ENCODE measurements at regions not wholly inside any gene's neighbourhood (a gene's known extent, or its start where the extent isn't known, plus 50 kb on each side); places are given as distances from the start of the nearest gene placed in this dataset.

- Histone ChIP-seq H3K4me1 (ENCODE audit: control insufficient read depth in 1 of 2, low read depth in 2 of 2) (no peaks in the 10 kb centered on the region), H3K4me3 (no peak overlapping the region), H3K9me3 (peaks cover 3% of the 10 kb centered on the region), H3K27me3 (replicated peaks; ENCODE audit: insufficient read depth) (no peaks in the 10 kb centered on the region), H3K36me3 (no peaks in the 10 kb centered on the region), H3K27ac (no peak overlapping the region)
- ATAC-seq (ENCODE audit: insufficient number of reproducible peaks, low FRiP score, low read depth): no peak
- TF ChIP-seq, protein P1, sequence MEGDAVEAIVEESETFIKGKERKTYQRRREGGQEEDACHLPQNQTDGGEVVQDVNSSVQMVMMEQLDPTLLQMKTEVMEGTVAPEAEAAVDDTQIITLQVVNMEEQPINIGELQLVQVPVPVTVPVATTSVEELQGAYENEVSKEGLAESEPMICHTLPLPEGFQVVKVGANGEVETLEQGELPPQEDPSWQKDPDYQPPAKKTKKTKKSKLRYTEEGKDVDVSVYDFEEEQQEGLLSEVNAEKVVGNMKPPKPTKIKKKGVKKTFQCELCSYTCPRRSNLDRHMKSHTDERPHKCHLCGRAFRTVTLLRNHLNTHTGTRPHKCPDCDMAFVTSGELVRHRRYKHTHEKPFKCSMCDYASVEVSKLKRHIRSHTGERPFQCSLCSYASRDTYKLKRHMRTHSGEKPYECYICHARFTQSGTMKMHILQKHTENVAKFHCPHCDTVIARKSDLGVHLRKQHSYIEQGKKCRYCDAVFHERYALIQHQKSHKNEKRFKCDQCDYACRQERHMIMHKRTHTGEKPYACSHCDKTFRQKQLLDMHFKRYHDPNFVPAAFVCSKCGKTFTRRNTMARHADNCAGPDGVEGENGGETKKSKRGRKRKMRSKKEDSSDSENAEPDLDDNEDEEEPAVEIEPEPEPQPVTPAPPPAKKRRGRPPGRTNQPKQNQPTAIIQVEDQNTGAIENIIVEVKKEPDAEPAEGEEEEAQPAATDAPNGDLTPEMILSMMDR (IDR thresholded peaks at IDR 0.05): no peak
- no peak for DNase-seq (ENCODE audit: low spot score)
These were observed 1092.6 kb upstream of the AUTS2 start for GRCh38 chr7:68505721-68506120.

GRCh38 chr7:68507668-68508067, 1090.6 kb upstream of the AUTS2 start:
- Histone ChIP-seq H3K4me3 (no peak overlapping the region), H3K9me3 (peaks cover 3% of the 10 kb centered on the region), H3K27me3 (replicated peaks; ENCODE audit: insufficient read depth) (no peaks in the 10 kb centered on the region), H3K27ac (no peak overlapping the region), H3K36me3 (no peaks in the 10 kb centered on the region), H3K4me1 (ENCODE audit: control insufficient read depth in 1 of 2, low read depth in 2 of 2) (no peaks in the 10 kb centered on the region)
- DNase-seq (ENCODE audit: low spot score) (no peak), ATAC-seq (ENCODE audit: insufficient number of reproducible peaks, low FRiP score, low read depth) (no peak)
- TF ChIP-seq, protein P1 (IDR thresholded peaks at IDR 0.05): no peak

DNA sequence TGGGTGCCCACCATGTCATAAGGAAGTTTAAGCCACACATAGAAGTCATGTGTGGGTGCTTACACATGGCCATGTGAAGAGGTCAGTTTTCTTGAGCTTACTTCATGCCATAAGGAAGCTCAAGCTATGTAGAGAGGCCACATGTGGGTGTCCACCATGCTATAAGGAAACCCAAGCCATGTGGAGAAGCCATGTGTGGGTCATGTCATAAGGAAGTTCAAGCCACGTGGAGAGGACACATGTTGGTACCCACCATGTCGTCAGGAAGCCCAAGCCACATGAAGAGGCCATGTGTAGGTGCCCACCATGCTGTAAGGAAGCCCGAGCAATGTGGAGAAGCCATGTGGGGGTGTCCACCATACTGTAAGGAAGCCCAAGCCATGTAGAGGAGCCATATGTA, 1089.2 kb upstream of the AUTS2 start:
- H3K27me3 ChIP-seq (replicated peaks; ENCODE audit: insufficient read depth): no peaks in the 10 kb centered on the region
- H3K27ac ChIP-seq: no peak overlapping the region
- DNase-seq (ENCODE audit: low spot score) (no peak), ATAC-seq (ENCODE audit: insufficient number of reproducible peaks, low FRiP score, low read depth) (no peak)
- H3K4me3 ChIP-seq: no peak overlapping the region
- no peaks in the 10 kb centered on the region for H3K4me1 ChIP-seq (ENCODE audit: control insufficient read depth in 1 of 2, low read depth in 2 of 2)
- peaks cover 3% of the 10 kb centered on the region for H3K9me3 ChIP-seq
- no peaks in the 10 kb centered on the region for H3K36me3 ChIP-seq
- TF ChIP-seq, protein P1 (IDR thresholded peaks at IDR 0.05): no peak

GRCh38 chr7:68509603-68510002, 1088.7 kb upstream of the AUTS2 start:
- no peak for DNase-seq (ENCODE audit: low spot score)
- H3K9me3 ChIP-seq: peaks cover 3% of the 10 kb centered on the region
- TF ChIP-seq, protein P1 (IDR thresholded peaks at IDR 0.05): no peak
- no peak overlapping the region for H3K27ac ChIP-seq
- no peaks in the 10 kb centered on the region for H3K36me3 ChIP-seq
- H3K27me3 ChIP-seq (replicated peaks; ENCODE audit: insufficient read depth): no peaks in the 10 kb centered on the region
- no peaks in the 10 kb centered on the region for H3K4me1 ChIP-seq (ENCODE audit: control insufficient read depth in 1 of 2, low read depth in 2 of 2)
- no peak overlapping the region for H3K4me3 ChIP-seq
- no peak for ATAC-seq (ENCODE audit: insufficient number of reproducible peaks, low FRiP score, low read depth)

DNA sequence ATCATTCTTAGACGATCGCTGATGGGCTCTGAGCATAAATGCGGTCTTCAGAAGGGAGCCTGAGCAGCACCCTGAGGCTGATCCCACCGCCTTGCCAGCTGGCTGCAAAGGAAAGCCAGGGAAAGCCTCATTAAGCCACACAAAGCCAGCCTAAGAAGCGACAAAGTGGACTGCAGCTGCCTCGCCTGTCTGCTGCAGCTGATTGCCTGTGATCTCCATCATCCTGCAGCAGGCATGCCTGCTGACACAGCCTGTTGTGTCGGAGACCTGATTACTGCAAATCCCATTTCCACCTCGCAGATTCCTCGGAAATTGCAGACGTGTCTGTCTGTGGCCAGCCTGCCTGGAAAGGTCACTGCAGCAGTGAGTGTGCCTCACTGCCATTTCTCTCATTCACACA, 1087.0 kb upstream of the AUTS2 start:
- no peak for ATAC-seq (ENCODE audit: insufficient number of reproducible peaks, low FRiP score, low read depth)
- H3K4me1 ChIP-seq (ENCODE audit: control insufficient read depth in 1 of 2, low read depth in 2 of 2): no peaks in the 10 kb centered on the region
- TF ChIP-seq, protein P1 (IDR thresholded peaks at IDR 0.05): no peak
- H3K27me3 ChIP-seq (replicated peaks; ENCODE audit: insufficient read depth): no peaks in the 10 kb centered on the region
- no peak for DNase-seq (ENCODE audit: low spot score)
- no peak overlapping the region for H3K4me3 ChIP-seq
- H3K9me3 ChIP-seq: peaks cover 3% of the 10 kb centered on the region
- no peak overlapping the region for H3K27ac ChIP-seq
- H3K36me3 ChIP-seq: no peaks in the 10 kb centered on the region
